ENCODE measurements at regions not wholly inside any gene's neighbourhood (a gene's known extent, or its start where the extent isn't known, plus 50 kb on each side); places are given as distances from the start of the nearest gene placed in this dataset.

GRCh38 chr2:146161256-146161882 lies 1641.5 kb upstream of the ZEB2 start:
- TF ChIP-seq CTCF (conservative IDR thresholded peaks at IDR 0.05; ENCODE audit: low read depth, low read length) (no peak), EZH2 (IDR thresholded peaks at IDR 0.05; ENCODE audit: borderline replicate concordance, low read depth, low read length, poor library complexity, severe bottlenecking) (no peak)
